Fibroblast of the aortic adventitia (primary cell): ENCODE measurements at regions not wholly inside any gene's neighbourhood (a gene's known extent, or its start where the extent isn't known, plus 50 kb on each side); places are given as distances from the start of the nearest gene placed in this dataset.
A peak's percentile ranks its signal among the peaks of the same experiment; 100 is the strongest.

Experiments
- DNase-seq: peaks from one replicate; pipeline ENCODE4 v3.0.0-alpha.2; 2010; ENCODE audit warnings: low read depth
- H3K4me3 ChIP-seq: 2 replicates; pipeline ENCODE4 v1.5.1; 2011; ENCODE audit warnings: low read depth, mild to moderate bottlenecking, control low read depth, low read length, moderate library complexity
- CTCF ChIP-seq: IDR thresholded peaks from 2 replicates; pipeline ENCODE4 v1.5.1; 2011; ENCODE audit warnings: mild to moderate bottlenecking, low read length, control low read depth, inconsistent platforms; ENCODE audit not compliant: insufficient read depth

- no peak for DNase-seq
- no peak for TF ChIP-seq CTCF
- H3K4me3 ChIP-seq = no peak overlapping the region
These were observed 62.4 kb upstream of the CDCA7L start for GRCh38 chr7:22008087-22008486.

- H3K4me3 ChIP-seq = no peak overlapping the region
- no peak for TF ChIP-seq CTCF
- DNase-seq = no peak
These were observed 59.5 kb upstream of the CDCA7L start for GRCh38 chr7:22005151-22005550.

- DNase-seq = no peak
- TF ChIP-seq CTCF = no peak
- H3K4me3 ChIP-seq = no peak overlapping the region
These were observed 57.0 kb upstream of the CDCA7L start for GRCh38 chr7:22002726-22003125.

GRCh38 chr7:22001345-22002004 lies 55.8 kb upstream of the CDCA7L start:
- H3K4me3 ChIP-seq = no peak overlapping the region
- peak; percentile 73 for TF ChIP-seq CTCF
- peak; percentile 79 for DNase-seq

GRCh38 chr7:21999896-22000295 lies 54.2 kb upstream of the CDCA7L start:
- no peak for DNase-seq
- no peak overlapping the region for H3K4me3 ChIP-seq
- no peak for TF ChIP-seq CTCF

GRCh38 chr7:21996641-21997040 lies 50.9 kb upstream of the CDCA7L start:
- peak; percentile 6 for DNase-seq
- H3K4me3 ChIP-seq = no peak overlapping the region
- TF ChIP-seq CTCF = no peak
